GM12878 (cell line): ENCODE measurements at regions not wholly inside any gene's neighbourhood (a gene's known extent, or its start where the extent isn't known, plus 50 kb on each side); places are given as distances from the start of the nearest gene placed in this dataset.

Source experiments
- PAX5 ChIP-seq: IDR thresholded peaks from 2 replicates; pipeline ENCODE4 v1.6.1; 2011; ENCODE audit warnings: low read depth, low read length, borderline replicate concordance
- POU2F2 ChIP-seq: IDR thresholded peaks from 3 replicates; pipeline ENCODE4 v1.6.1; 2011; ENCODE audit warnings: low read depth, mild to moderate bottlenecking, low read length, borderline replicate concordance
- RUNX3 ChIP-seq: IDR thresholded peaks from 2 replicates; pipeline ENCODE4 v1.6.1; 2012; ENCODE audit warnings: low read length, inconsistent platforms
- TF ChIP-seq, protein P1 (sequence below): fragments of 450-650 bp; IDR thresholded peaks from 2 replicates; pipeline ENCODE4 v1.6.1; 2014; ENCODE audit warnings: mild to moderate bottlenecking
- TF ChIP-seq, protein P2 (sequence below): fragments of 150-350 bp; IDR thresholded peaks from 2 replicates; pipeline ENCODE4 v1.6.1; 2014; ENCODE audit warnings: mild to moderate bottlenecking, low read depth, low read length
- TF ChIP-seq, protein P3 (sequence below): fragments of 450-650 bp; IDR thresholded peaks from 2 replicates; pipeline ENCODE4 v1.6.1; 2016; ENCODE audit warnings: mild to moderate bottlenecking
- TF ChIP-seq, protein P4 (sequence below): IDR thresholded peaks from 2 replicates; pipeline ENCODE4 v1.6.1; 2012; ENCODE audit warnings: improper control_type of control experiment, low read depth, low read length; ENCODE audit not compliant: insufficient replicate concordance

DNA sequence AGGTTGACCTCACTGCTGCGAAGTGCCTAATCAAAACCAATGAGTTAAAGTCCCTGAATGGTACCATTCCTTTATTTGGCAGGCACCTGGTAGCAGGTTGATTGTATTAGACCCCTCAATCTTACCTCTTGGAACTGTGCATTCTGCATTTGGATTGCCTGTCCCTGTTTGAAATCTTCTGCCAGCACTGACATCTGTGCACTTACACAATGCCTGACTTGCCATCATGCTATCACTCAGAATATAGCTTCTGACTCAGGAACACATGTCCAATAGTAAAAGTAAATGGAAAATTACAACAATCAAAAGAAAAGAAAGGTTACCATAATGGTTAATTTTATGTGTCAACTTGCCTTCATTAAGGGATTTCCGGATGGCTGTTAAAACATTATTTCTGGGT lies 366.0 kb upstream of the PDGFD start (continued):
- TF ChIP-seq, protein P1, sequence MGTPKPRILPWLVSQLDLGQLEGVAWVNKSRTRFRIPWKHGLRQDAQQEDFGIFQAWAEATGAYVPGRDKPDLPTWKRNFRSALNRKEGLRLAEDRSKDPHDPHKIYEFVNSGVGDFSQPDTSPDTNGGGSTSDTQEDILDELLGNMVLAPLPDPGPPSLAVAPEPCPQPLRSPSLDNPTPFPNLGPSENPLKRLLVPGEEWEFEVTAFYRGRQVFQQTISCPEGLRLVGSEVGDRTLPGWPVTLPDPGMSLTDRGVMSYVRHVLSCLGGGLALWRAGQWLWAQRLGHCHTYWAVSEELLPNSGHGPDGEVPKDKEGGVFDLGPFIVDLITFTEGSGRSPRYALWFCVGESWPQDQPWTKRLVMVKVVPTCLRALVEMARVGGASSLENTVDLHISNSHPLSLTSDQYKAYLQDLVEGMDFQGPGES, result no peak
- TF ChIP-seq POU2F2 (no peak), PAX5 (no peak), RUNX3 (no peak)
- TF ChIP-seq, protein P2, sequence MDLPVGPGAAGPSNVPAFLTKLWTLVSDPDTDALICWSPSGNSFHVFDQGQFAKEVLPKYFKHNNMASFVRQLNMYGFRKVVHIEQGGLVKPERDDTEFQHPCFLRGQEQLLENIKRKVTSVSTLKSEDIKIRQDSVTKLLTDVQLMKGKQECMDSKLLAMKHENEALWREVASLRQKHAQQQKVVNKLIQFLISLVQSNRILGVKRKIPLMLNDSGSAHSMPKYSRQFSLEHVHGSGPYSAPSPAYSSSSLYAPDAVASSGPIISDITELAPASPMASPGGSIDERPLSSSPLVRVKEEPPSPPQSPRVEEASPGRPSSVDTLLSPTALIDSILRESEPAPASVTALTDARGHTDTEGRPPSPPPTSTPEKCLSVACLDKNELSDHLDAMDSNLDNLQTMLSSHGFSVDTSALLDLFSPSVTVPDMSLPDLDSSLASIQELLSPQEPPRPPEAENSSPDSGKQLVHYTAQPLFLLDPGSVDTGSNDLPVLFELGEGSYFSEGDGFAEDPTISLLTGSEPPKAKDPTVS, result no peak
- TF ChIP-seq, protein P3, sequence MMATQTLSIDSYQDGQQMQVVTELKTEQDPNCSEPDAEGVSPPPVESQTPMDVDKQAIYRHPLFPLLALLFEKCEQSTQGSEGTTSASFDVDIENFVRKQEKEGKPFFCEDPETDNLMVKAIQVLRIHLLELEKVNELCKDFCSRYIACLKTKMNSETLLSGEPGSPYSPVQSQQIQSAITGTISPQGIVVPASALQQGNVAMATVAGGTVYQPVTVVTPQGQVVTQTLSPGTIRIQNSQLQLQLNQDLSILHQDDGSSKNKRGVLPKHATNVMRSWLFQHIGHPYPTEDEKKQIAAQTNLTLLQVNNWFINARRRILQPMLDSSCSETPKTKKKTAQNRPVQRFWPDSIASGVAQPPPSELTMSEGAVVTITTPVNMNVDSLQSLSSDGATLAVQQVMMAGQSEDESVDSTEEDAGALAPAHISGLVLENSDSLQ, result no peak
- TF ChIP-seq, protein P4, sequence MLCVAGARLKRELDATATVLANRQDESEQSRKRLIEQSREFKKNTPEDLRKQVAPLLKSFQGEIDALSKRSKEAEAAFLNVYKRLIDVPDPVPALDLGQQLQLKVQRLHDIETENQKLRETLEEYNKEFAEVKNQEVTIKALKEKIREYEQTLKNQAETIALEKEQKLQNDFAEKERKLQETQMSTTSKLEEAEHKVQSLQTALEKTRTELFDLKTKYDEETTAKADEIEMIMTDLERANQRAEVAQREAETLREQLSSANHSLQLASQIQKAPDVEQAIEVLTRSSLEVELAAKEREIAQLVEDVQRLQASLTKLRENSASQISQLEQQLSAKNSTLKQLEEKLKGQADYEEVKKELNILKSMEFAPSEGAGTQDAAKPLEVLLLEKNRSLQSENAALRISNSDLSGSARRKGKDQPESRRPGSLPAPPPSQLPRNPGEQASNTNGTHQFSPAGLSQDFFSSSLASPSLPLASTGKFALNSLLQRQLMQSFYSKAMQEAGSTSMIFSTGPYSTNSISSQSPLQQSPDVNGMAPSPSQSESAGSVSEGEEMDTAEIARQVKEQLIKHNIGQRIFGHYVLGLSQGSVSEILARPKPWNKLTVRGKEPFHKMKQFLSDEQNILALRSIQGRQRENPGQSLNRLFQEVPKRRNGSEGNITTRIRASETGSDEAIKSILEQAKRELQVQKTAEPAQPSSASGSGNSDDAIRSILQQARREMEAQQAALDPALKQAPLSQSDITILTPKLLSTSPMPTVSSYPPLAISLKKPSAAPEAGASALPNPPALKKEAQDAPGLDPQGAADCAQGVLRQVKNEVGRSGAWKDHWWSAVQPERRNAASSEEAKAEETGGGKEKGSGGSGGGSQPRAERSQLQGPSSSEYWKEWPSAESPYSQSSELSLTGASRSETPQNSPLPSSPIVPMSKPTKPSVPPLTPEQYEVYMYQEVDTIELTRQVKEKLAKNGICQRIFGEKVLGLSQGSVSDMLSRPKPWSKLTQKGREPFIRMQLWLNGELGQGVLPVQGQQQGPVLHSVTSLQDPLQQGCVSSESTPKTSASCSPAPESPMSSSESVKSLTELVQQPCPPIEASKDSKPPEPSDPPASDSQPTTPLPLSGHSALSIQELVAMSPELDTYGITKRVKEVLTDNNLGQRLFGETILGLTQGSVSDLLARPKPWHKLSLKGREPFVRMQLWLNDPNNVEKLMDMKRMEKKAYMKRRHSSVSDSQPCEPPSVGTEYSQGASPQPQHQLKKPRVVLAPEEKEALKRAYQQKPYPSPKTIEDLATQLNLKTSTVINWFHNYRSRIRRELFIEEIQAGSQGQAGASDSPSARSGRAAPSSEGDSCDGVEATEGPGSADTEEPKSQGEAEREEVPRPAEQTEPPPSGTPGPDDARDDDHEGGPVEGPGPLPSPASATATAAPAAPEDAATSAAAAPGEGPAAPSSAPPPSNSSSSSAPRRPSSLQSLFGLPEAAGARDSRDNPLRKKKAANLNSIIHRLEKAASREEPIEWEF, result no peak
